ENCODE measurements at regions not wholly inside any gene's neighbourhood (a gene's known extent, or its start where the extent isn't known, plus 50 kb on each side); places are given as distances from the start of the nearest gene placed in this dataset.

DNA sequence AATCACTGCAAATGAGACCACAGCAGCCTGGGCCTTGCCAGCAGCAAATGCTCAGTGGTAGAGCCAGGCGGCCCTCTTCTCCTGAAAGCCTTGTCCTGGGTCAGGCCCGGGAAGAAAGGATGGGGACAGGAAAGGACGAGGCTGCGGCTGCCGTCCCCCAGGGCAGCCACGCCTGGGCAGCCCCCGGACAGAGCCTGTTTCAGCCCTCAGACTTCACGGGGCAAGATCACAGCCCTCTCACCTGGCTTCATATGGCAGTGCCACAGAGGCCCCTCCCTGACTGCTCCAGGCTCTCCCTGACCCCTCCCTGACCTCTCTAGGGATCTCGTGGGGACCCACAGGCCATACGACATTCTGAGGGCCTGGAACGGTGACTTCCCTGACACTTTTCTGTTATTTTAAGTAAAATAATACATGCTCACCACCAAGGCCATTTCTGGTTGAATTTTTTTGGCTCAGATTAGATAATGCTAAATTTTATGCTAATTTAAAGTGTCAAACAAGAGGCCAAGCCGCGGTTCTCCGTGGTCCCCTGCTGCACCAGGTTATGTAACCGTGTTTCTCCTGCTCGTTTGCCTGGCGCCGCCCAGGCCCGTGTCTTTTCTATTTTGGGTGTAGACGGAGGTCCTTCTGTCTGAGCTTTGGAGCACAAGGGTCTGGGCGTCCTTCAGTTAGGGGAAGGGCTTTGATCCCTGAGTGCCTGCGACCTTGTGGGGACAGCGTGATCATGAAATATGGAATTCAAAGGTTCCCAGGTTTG is 59.9 kb upstream of the BHLHE23 start:
- H3K9me3 ChIP-seq (ENCODE audit: control insufficient read depth, insufficient read depth, low read depth, low read length): no peaks in the 10 kb centered on the region
- no peaks in the 10 kb centered on the region for H3K27me3 ChIP-seq (ENCODE audit: control insufficient read depth, insufficient read depth, low read length)
- no peak for ATAC-seq
- in situ Hi-C loops (cut with HindIII; ENCODE audit: low pct_unique_long_range_greater_than_20kb, low sequenced_read_pairs) (no loop called here), intact Hi-C loops (cut with micrococcal nuclease; ENCODE audit: unreplicated experiment) (no loop called here)
- TF ChIP-seq POLR2AphosphoS5 (IDR thresholded peaks at IDR 0.05; ENCODE audit: low read depth, low read length) (no peak), SIN3A (IDR thresholded peaks at IDR 0.05; ENCODE audit: borderline replicate concordance, insufficient read depth, low read depth, low read length) (no peak), TCF7L2 (IDR thresholded peaks at IDR 0.05; ENCODE audit: low read depth, low read length) (no peak)
- TF ChIP-seq, protein P1, sequence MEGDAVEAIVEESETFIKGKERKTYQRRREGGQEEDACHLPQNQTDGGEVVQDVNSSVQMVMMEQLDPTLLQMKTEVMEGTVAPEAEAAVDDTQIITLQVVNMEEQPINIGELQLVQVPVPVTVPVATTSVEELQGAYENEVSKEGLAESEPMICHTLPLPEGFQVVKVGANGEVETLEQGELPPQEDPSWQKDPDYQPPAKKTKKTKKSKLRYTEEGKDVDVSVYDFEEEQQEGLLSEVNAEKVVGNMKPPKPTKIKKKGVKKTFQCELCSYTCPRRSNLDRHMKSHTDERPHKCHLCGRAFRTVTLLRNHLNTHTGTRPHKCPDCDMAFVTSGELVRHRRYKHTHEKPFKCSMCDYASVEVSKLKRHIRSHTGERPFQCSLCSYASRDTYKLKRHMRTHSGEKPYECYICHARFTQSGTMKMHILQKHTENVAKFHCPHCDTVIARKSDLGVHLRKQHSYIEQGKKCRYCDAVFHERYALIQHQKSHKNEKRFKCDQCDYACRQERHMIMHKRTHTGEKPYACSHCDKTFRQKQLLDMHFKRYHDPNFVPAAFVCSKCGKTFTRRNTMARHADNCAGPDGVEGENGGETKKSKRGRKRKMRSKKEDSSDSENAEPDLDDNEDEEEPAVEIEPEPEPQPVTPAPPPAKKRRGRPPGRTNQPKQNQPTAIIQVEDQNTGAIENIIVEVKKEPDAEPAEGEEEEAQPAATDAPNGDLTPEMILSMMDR (IDR thresholded peaks at IDR 0.05): no peak
- TF ChIP-seq, protein P2, sequence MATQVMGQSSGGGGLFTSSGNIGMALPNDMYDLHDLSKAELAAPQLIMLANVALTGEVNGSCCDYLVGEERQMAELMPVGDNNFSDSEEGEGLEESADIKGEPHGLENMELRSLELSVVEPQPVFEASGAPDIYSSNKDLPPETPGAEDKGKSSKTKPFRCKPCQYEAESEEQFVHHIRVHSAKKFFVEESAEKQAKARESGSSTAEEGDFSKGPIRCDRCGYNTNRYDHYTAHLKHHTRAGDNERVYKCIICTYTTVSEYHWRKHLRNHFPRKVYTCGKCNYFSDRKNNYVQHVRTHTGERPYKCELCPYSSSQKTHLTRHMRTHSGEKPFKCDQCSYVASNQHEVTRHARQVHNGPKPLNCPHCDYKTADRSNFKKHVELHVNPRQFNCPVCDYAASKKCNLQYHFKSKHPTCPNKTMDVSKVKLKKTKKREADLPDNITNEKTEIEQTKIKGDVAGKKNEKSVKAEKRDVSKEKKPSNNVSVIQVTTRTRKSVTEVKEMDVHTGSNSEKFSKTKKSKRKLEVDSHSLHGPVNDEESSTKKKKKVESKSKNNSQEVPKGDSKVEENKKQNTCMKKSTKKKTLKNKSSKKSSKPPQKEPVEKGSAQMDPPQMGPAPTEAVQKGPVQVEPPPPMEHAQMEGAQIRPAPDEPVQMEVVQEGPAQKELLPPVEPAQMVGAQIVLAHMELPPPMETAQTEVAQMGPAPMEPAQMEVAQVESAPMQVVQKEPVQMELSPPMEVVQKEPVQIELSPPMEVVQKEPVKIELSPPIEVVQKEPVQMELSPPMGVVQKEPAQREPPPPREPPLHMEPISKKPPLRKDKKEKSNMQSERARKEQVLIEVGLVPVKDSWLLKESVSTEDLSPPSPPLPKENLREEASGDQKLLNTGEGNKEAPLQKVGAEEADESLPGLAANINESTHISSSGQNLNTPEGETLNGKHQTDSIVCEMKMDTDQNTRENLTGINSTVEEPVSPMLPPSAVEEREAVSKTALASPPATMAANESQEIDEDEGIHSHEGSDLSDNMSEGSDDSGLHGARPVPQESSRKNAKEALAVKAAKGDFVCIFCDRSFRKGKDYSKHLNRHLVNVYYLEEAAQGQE (IDR thresholded peaks at IDR 0.05; ENCODE audit: insufficient read depth in 1 of 2, low read depth in 2 of 2, low read length in 1 of 2): no peak
- no peaks in the 10 kb centered on the region for H3K36me3 ChIP-seq (ENCODE audit: control insufficient read depth, insufficient read depth, low read length)
- peaks cover 24% of the 10 kb centered on the region for H3K4me1 ChIP-seq (ENCODE audit: control insufficient read depth, insufficient read depth, low read length)
- ChIA-PET POLR2A (no interaction called here), CTCF (no interaction called here)
- BruUV-seq (replicated peaks): no TSS peak
- H3K4me3 ChIP-seq (ENCODE audit: low read depth in 2 of 2, low read length in 2 of 2): no peak overlapping the region
- DNase-seq (ENCODE audit: low read depth, low spot score): no peak
- H3K27ac ChIP-seq (ENCODE audit: low read length): no peak overlapping the region

GRCh38 chr20:63065911-63066310 is 59.1 kb upstream of the BHLHE23 start:
- DNase-seq (ENCODE audit: low read depth, low spot score) (no peak), ATAC-seq (no peak)
- Histone ChIP-seq H3K9me3 (ENCODE audit: control insufficient read depth, insufficient read depth, low read depth, low read length) (no peaks in the 10 kb centered on the region), H3K36me3 (ENCODE audit: control insufficient read depth, insufficient read depth, low read length) (no peaks in the 10 kb centered on the region), H3K27ac (ENCODE audit: low read length) (no peak overlapping the region), H3K4me1 (ENCODE audit: control insufficient read depth, insufficient read depth, low read length) (peaks cover 18% of the 10 kb centered on the region), H3K27me3 (ENCODE audit: control insufficient read depth, insufficient read depth, low read length) (no peaks in the 10 kb centered on the region), H3K4me3 (ENCODE audit: low read depth in 2 of 2, low read length in 2 of 2) (no peak overlapping the region)
- in situ Hi-C loops (cut with HindIII; ENCODE audit: low pct_unique_long_range_greater_than_20kb, low sequenced_read_pairs): no loop called here
- CTCF ChIA-PET: no interaction called here
- intact Hi-C loops (cut with micrococcal nuclease; ENCODE audit: unreplicated experiment): no loop called here
- TF ChIP-seq, protein P2 (IDR thresholded peaks at IDR 0.05; ENCODE audit: insufficient read depth in 1 of 2, low read depth in 2 of 2, low read length in 1 of 2): no peak
- TF ChIP-seq TCF7L2 (IDR thresholded peaks at IDR 0.05; ENCODE audit: low read depth, low read length) (no peak), POLR2AphosphoS5 (IDR thresholded peaks at IDR 0.05; ENCODE audit: low read depth, low read length) (no peak), SIN3A (IDR thresholded peaks at IDR 0.05; ENCODE audit: borderline replicate concordance, insufficient read depth, low read depth, low read length) (no peak)
- TF ChIP-seq, protein P1 (IDR thresholded peaks at IDR 0.05): no peak
- BruUV-seq (replicated peaks): no TSS peak
- POLR2A ChIA-PET: no interaction called here
